WI38 (cell line): ENCODE measurements at regions not wholly inside any gene's neighbourhood (a gene's known extent, or its start where the extent isn't known, plus 50 kb on each side); places are given as distances from the start of the nearest gene placed in this dataset.

ENCODE experiments used
- H3K4me3 ChIP-seq: 2 replicates; pipeline ENCODE4 v1.5.1; 2011; ENCODE audit warnings: low read depth, mild to moderate bottlenecking, control low read depth, low read length
- CTCF ChIP-seq: IDR thresholded peaks from 2 replicates; pipeline ENCODE4 v1.5.1; 2012; ENCODE audit warnings: low read depth, mild to moderate bottlenecking, control low read depth, low read length

- TF ChIP-seq CTCF = no peak
- H3K4me3 ChIP-seq = no peak overlapping the region
Measured at GRCh38 chr1:81618376-81618775, 182.4 kb upstream of the ADGRL2 start.

- no peak for TF ChIP-seq CTCF
- no peak overlapping the region for H3K4me3 ChIP-seq
Measured at GRCh38 chr1:81617308-81617967, 183.3 kb upstream of the ADGRL2 start.

GRCh38 chr1:81613803-81614202, 186.9 kb upstream of the ADGRL2 start:
- TF ChIP-seq CTCF = no peak

GRCh38 chr1:81607924-81608323, 192.8 kb upstream of the ADGRL2 start:
- H3K4me3 ChIP-seq = no peak overlapping the region
- no peak for TF ChIP-seq CTCF

More at GRCh38 chr1:81613803-81614202, 186.9 kb upstream of the ADGRL2 start:
- H3K4me3 ChIP-seq = no peak overlapping the region

- H3K4me3 ChIP-seq = no peak overlapping the region
- no peak for TF ChIP-seq CTCF
Measured at GRCh38 chr1:81607086-81607485, 193.6 kb upstream of the ADGRL2 start.

- no peak for TF ChIP-seq CTCF
- no peak overlapping the region for H3K4me3 ChIP-seq
Measured at GRCh38 chr1:81606656-81607055, 194.1 kb upstream of the ADGRL2 start.

GRCh38 chr1:81605023-81605422, 195.7 kb upstream of the ADGRL2 start:
- TF ChIP-seq CTCF = no peak
- no peak overlapping the region for H3K4me3 ChIP-seq
